HEK293T (cell line): ENCODE measurements at regions not wholly inside any gene's neighbourhood (a gene's known extent, or its start where the extent isn't known, plus 50 kb on each side); places are given as distances from the start of the nearest gene placed in this dataset.

Experiments
- ELF4 ChIP-seq: fragments of 450-650 bp; IDR thresholded peaks from 2 replicates; pipeline ENCODE4 v1.6.1; 2017; ENCODE audit warnings: antibody characterized with exemption
- FOXK2 ChIP-seq: fragments of 450-650 bp; IDR thresholded peaks from 2 replicates; pipeline ENCODE4 v1.6.1; 2016; ENCODE audit warnings: mild to moderate bottlenecking

DNA sequence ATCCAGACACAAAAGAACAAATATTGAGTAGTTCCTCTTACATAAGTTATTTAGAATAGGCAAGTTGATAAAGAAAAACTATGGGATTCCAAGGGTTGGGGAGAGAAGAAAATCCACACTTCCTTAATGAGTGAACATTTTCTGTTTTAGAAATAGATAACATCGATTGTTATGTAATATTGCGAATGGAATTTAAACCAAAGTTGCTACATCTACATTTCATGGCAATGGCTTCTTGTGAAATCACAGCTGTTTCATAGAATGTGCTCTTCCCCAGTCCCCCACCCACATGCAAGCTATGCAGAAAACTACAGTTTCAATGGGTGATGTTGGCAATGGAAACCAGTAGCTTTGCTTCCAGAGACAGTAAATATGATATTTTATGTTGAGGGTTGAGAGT is 1639.5 kb downstream of the SI start:
- no peak for TF ChIP-seq FOXK2
- no peak for TF ChIP-seq ELF4
